ENCODE measurements at regions not wholly inside any gene's neighbourhood (a gene's known extent, or its start where the extent isn't known, plus 50 kb on each side); places are given as distances from the start of the nearest gene placed in this dataset.

DNA sequence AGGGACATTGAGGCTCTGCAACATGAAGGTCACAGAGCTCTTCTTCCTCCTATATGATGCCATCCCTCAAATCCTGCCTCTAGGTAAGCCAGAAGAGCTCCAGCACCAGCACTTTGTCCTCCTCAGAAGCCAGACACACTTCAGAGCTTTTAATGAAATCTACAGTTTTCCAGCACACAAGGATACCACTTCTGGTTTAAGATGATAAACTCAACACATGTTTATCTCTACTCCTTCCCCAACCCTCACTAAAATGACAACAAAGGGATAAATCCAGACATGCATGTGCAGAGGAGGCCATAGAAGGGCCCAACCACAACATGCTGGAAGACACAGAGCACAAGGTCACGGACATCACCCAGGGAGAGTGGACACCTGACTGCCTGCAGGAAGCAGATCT is 195.3 kb downstream of the USP12 start:
- TF ChIP-seq, protein P1, sequence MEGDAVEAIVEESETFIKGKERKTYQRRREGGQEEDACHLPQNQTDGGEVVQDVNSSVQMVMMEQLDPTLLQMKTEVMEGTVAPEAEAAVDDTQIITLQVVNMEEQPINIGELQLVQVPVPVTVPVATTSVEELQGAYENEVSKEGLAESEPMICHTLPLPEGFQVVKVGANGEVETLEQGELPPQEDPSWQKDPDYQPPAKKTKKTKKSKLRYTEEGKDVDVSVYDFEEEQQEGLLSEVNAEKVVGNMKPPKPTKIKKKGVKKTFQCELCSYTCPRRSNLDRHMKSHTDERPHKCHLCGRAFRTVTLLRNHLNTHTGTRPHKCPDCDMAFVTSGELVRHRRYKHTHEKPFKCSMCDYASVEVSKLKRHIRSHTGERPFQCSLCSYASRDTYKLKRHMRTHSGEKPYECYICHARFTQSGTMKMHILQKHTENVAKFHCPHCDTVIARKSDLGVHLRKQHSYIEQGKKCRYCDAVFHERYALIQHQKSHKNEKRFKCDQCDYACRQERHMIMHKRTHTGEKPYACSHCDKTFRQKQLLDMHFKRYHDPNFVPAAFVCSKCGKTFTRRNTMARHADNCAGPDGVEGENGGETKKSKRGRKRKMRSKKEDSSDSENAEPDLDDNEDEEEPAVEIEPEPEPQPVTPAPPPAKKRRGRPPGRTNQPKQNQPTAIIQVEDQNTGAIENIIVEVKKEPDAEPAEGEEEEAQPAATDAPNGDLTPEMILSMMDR (IDR thresholded peaks at IDR 0.05): no peak
- no peak for TF ChIP-seq POLR2A (IDR thresholded peaks at IDR 0.05)

Data from adrenal gland (tissue), 5 donors.